ENCODE measurements at regions not wholly inside any gene's neighbourhood (a gene's known extent, or its start where the extent isn't known, plus 50 kb on each side); places are given as distances from the start of the nearest gene placed in this dataset.

- no peak for DNase-seq (ENCODE audit: low read depth)
These were observed 137.3 kb upstream of the AGR3 start for GRCh38 chr7:17019106-17019505.

GRCh38 chr7:17020250-17020649 is 138.5 kb upstream of the AGR3 start:
- DNase-seq (ENCODE audit: low read depth) = no peak

DNA sequence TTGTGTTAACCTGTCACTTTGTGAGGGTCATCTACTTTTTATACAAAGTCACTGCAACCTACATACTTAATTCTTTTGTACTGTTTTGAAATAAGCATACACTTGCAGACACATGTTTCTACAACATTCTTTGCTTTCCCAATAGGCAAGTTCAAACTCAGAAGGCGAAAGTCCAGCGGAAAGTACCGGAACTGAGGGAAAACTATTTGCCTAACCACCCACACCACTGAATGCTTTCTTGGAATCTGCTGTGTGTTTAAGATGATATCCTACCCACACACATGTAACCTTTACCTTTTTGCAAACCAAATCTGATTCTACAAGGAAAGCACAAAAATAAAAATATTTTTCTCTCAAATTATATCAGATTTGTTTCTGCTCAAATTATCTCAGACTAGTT is 139.4 kb upstream of the AGR3 start:
- no peak for DNase-seq (ENCODE audit: low read depth)

DNA sequence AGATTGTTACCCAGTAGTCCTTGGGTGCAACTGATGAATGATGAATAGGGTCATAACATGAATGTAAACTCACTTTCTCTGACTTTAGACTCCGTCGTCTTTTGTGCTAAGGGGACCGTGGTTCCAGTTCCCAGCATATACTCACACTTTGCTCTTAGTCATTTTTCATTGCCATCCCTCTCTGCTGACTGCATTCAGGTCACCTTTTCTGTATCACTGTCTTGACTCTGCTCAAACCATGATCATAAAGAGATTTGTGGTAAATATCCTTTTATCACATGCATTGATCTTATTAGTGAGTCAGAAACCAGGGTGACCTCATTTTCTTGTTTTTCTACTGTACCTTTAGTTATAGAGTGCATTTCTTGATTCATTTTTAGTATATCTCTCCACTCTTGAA is 141.1 kb upstream of the AGR3 start:
- no peak for DNase-seq (ENCODE audit: low read depth)

GRCh38 chr7:17026269-17026668 is 144.5 kb upstream of the AGR3 start:
- DNase-seq (ENCODE audit: low read depth) = no peak

- no peak for DNase-seq (ENCODE audit: low read depth)
These were observed 145.5 kb upstream of the AGR3 start for GRCh38 chr7:17027143-17027788.

DNA sequence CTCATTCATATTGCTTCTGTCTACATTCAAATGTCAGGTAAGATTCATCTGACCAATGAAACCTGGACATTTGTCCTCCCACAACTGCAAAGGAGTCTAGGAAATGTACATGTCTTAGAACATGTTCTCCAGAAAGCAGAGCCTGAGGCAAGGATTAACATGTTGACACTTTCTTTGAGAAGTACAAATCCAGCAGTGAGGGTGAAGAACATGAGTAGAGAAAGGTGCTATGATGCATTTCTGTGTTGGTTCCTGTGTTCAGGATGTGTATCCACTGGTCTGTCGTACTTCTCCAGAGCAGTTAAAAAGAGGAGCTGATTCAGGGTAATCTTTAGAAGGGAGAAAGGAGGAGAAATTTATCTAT is 146.0 kb upstream of the AGR3 start:
- no peak for DNase-seq (ENCODE audit: low read depth)

- DNase-seq (ENCODE audit: low read depth) = no peak
These were observed 147.4 kb upstream of the AGR3 start for GRCh38 chr7:17029150-17029549.

DNA sequence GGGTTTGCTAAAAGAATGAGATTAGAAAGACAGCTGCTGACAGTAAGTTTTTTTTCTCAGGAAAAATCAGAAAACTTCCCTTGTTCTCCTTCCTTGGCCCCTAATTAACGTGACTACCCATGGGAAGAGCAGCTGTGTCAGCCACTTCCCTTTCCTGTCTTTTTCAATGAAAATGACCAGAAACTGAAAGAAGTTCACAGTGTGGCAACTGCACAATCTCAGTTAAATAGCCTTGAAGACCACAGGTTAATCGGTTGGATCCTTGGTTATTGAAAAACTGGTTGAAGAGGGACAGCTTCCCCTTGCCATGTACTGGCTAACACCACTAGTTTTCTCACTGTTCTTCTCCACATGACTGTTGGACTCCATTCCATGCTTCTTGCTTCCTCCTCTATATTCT is 148.8 kb upstream of the AGR3 start:
- no peak for DNase-seq (ENCODE audit: low read depth)

- no peak for DNase-seq (ENCODE audit: low read depth)
These were observed 150.2 kb upstream of the AGR3 start for GRCh38 chr7:17031906-17032551.

- no peak for DNase-seq (ENCODE audit: low read depth)
These were observed 151.5 kb upstream of the AGR3 start for GRCh38 chr7:17033245-17033644.

- no peak for DNase-seq (ENCODE audit: low read depth)
These were observed 154.8 kb upstream of the AGR3 start for GRCh38 chr7:17036584-17036983.

DNA sequence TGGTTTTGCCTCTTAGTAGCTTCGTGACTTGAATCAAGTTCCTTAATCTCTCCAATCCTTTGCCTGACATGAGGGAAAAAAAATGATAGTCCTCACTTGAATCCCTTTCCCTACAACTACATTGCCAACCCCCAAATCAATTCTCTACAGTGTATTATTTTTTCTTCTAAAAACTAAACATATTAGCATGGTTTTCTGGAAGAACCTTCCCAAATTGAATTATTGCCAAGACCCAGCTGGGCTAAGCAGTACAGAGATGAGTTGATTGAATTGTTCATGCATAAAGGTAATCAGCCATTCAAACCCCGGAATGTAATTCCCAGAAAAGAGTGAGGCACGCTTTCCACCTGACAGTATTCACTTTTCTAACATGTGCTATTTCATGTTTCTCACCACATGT is 155.6 kb upstream of the AGR3 start:
- no peak for DNase-seq (ENCODE audit: low read depth)

DNA sequence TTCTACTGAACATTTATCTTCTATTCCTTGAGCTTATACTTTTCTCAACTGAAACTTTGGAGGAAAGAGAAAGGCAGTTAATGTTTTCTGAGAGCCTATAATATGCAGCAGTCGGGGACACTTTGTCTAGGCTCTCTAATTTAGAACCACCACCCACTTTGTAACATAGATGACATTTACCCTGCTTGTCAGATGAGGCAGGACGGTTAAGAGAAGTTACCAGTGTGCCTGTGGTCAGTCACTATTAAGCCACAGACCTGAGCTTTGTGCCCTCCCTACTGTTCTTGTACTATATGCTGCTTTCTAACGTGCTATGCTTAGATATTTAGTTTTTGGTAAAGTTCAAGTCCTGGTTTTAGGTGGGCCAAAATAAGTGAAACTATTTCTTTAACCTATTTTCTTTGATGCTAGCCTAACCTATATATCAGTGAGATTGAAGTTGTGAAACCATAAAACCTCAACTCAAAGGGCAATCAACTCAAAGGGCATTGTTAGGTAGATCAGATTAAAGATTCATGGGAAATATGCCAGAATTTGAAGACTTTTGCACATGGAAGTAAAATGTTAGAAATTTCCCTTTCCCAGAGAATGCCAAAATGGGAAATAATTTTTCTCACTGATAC is 156.5 kb upstream of the AGR3 start:
- DNase-seq (ENCODE audit: low read depth) = no peak

- DNase-seq (ENCODE audit: low read depth) = no peak
These were observed 157.0 kb upstream of the AGR3 start for GRCh38 chr7:17038783-17039170.

DNA sequence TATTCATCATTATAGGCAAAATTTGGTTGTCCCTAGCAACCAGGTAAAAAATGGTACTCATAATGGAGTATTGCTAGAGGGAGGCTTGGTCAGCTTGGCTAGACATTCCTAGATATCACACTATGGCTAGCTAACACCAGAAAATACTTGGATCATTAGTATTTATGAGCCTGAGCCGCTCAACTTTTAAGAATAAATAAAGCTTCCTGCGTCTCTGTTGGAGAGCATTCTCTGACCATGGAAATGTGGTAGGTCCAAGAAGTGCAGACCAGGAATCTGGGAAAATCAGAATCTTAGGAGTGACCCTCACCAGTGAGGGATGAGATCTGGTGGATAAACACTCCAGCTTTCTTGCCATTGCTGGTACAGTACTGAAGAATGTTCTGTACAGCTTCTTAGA is 157.6 kb upstream of the AGR3 start:
- no peak for DNase-seq (ENCODE audit: low read depth)

DNA sequence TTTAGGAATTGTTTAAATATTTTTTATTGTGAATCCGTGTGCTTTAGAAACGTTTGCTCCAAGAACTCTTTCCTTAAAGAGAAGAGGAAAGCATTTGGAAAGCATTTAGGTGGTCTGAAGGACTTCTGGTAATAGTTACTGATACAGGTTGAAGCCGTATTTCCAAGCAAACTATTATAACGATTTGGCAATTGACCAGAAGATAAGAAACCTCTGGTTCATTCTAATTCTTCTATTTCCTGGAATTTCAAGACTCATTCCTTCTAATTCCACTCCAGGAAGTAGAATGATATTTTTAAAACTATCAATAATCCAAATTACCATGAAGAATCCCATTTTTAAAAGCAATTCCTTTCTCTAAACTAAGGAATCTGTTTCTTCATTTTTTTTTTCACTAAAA is 158.9 kb upstream of the AGR3 start:
- no peak for DNase-seq (ENCODE audit: low read depth)

DNA sequence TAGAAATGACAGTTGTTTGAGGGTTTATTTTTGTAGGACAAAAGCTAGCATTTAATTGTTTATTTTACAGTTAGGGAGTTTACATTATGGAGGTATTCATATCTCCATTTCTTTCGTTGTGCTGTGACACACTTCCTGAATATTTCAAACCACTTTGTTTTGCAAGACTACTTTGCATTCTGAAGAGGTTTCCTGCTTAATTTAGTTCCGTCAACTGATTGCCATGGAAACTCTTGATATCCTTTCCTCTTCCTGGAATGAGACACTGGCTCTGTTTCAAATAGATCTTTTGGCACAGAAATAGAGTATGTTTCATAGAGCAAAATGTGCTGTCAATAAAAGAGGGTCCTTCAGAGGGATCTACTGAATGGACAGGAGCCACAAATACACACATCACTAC is 159.5 kb upstream of the AGR3 start:
- DNase-seq (ENCODE audit: low read depth) = no peak

GRCh38 chr7:17042211-17042610 is 160.4 kb upstream of the AGR3 start:
- no peak for DNase-seq (ENCODE audit: low read depth)

DNA sequence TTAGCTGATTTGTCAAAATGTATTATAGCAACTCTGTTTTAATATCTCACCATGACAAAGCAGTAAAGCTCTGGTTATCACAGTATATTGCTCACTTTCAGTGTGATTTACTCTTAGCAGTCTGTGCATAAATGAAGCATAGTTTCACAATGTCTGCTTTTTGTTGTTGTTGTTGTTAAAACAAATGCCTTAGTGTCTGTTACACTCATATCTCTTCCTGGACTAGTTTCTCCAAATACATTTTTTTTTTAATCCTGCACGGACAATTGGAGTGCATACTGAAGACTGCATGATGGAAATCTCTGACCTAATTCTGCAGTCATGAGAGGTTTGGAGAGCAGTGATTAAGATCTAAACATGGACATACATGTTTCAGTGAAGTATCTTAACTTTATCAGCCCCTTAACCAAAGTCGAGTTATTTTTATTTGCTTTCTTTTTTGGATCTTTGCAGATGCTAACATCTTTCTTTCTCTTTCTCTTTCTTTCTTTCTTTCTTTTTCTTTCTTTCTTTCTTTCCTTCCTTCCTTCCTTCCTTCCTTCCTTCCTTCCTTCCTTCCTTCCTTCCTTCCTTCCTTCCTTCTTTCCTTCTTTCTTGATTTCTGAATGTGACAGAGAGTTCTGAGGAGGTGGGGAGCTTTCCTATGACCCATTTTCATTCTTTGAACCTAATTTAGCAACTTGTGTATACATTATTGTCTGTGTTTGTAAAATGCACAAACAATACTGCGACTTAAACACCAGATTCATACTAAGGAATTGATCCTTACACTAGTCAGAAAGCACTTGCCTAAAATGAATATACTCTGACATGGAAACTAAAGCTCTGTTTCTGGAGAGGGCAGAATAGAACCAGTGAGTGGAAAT is 161.5 kb upstream of the AGR3 start:
- DNase-seq (ENCODE audit: low read depth) = no peak

DNA sequence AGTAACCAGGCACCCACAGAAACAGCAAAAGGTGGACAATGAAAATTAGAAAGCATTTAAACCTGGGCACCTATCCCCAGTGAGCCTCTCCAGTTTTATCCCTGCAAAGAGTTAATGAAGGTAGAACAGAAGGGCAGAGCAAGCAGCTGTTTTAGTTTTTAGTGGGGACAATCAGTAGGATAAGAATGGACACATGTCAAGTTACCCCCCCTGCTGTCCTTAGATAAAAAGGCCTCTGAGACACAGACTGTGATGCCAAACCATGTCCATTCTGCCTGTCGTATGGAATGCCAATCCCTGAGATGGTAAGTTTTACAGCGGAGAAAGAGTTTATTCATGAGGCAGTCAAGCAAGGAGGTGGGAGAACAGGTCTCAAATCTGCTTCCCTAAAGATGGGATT is 162.6 kb upstream of the AGR3 start:
- DNase-seq (ENCODE audit: low read depth) = no peak

- DNase-seq (ENCODE audit: low read depth) = no peak
These were observed 163.1 kb upstream of the AGR3 start for GRCh38 chr7:17044861-17045260.

DNA sequence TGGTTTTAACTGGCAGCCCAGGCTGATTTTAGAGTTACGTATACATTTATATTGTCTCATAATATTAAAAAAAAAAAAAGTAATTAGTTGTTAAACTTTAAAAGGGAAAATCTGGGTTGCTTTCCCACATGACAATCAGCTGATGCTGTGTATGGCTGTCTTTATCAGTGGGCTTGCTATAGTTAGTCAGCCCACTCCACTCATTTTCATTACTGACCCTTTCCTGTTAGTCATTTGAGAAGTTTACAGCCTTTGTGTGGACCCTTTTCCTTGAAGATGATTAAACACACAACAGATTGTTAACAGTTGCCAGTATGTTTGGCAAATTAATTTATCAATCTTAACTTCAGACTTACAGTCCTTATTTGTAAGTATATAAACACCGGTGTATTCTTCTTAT is 164.5 kb upstream of the AGR3 start:
- DNase-seq (ENCODE audit: low read depth) = no peak

Measured in stimulated activated CD8-positive, alpha-beta memory T cell treated with anti-CD3 and anti-CD28 coated beads, Interleukin-15, amount 100 ng/mL, for 1 hour (primary cell).